ENCODE measurements at regions not wholly inside any gene's neighbourhood (a gene's known extent, or its start where the extent isn't known, plus 50 kb on each side); places are given as distances from the start of the nearest gene placed in this dataset.
A peak's percentile ranks its signal among the peaks of the same experiment; 100 is the strongest.

DNA sequence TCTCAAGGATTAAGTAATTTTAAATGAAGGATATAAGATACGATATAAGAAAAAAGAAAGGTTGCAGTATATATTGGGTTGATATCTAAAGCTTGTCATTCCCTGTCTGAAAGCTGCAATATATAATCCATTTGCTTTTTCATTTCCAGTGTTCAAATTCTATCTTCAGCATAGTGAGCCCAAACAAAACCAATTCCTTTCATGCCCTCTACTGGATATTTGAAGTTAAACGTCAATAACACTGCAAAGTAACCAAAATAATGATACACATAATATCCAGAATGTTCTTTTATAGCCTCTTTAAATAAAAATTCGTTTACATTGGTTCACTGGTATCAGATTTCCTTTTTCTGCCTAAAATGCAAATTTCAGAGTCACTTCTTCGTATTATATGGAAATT, 64.5 kb upstream of the DAAM1 start:
- TF ChIP-seq, protein P1, sequence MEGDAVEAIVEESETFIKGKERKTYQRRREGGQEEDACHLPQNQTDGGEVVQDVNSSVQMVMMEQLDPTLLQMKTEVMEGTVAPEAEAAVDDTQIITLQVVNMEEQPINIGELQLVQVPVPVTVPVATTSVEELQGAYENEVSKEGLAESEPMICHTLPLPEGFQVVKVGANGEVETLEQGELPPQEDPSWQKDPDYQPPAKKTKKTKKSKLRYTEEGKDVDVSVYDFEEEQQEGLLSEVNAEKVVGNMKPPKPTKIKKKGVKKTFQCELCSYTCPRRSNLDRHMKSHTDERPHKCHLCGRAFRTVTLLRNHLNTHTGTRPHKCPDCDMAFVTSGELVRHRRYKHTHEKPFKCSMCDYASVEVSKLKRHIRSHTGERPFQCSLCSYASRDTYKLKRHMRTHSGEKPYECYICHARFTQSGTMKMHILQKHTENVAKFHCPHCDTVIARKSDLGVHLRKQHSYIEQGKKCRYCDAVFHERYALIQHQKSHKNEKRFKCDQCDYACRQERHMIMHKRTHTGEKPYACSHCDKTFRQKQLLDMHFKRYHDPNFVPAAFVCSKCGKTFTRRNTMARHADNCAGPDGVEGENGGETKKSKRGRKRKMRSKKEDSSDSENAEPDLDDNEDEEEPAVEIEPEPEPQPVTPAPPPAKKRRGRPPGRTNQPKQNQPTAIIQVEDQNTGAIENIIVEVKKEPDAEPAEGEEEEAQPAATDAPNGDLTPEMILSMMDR (CRISPR knock-in tag; IDR thresholded peaks at IDR 0.05), result peak; percentile 49
- TF ChIP-seq HDAC2 (CRISPR knock-in tag; IDR thresholded peaks at IDR 0.05), result no peak
- TF ChIP-seq YY1 (IDR thresholded peaks at IDR 0.05; ENCODE audit: insufficient read depth, insufficient replicate concordance, low read depth, low read length), result no peak
- TF ChIP-seq PCBP1 (IDR thresholded peaks at IDR 0.05; ENCODE audit: borderline replicate concordance, low read depth, low read length), result no peak
- TF ChIP-seq CREB1 (IDR thresholded peaks at IDR 0.05), result no peak
- no peak for TF ChIP-seq CREB1 (CRISPR knock-in tag; IDR thresholded peaks at IDR 0.05)
- TF ChIP-seq FOXA3 (CRISPR knock-in tag; IDR thresholded peaks at IDR 0.05), result no peak
- TF ChIP-seq, protein P2, sequence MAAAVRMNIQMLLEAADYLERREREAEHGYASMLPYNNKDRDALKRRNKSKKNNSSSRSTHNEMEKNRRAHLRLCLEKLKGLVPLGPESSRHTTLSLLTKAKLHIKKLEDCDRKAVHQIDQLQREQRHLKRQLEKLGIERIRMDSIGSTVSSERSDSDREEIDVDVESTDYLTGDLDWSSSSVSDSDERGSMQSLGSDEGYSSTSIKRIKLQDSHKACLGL (CRISPR knock-in tag; IDR thresholded peaks at IDR 0.05), result no peak

Data from HepG2 (cell line).